NT2/D1 (cell line): ENCODE measurements at regions not wholly inside any gene's neighbourhood (a gene's known extent, or its start where the extent isn't known, plus 50 kb on each side); places are given as distances from the start of the nearest gene placed in this dataset.

Experiments
- DNase-seq: peaks from one replicate; pipeline ENCODE4 v3.0.0-alpha.2; 2011; ENCODE audit warnings: low read depth, low spot score
- H3K27me3 ChIP-seq: 2 replicates; pipeline ENCODE4 v1.6.0; 2011; ENCODE audit warnings: mild to moderate bottlenecking; ENCODE audit not compliant: insufficient read length, insufficient read depth
- H3K36me3 ChIP-seq: 2 replicates; pipeline ENCODE4 v1.6.1; 2011; ENCODE audit warnings: mild to moderate bottlenecking, low read length, mixed read lengths; ENCODE audit not compliant: insufficient read depth, insufficient read length
- H3K4me1 ChIP-seq: 2 replicates; pipeline ENCODE4 v1.5.1; 2011; ENCODE audit not compliant: insufficient read depth, insufficient read length
- H3K4me3 ChIP-seq: 2 replicates; pipeline ENCODE4 v1.5.1; 2011; ENCODE audit warnings: low read depth; ENCODE audit not compliant: insufficient read length
- H3K9ac ChIP-seq: 2 replicates; pipeline ENCODE4 v1.6.0; 2011; ENCODE audit warnings: low read depth; ENCODE audit not compliant: insufficient read length
- H3K9me3 ChIP-seq: 2 replicates; pipeline ENCODE4 v1.5.1; 2011; ENCODE audit warnings: mild to moderate bottlenecking, low read length; ENCODE audit not compliant: insufficient read depth
- SUZ12 ChIP-seq: IDR thresholded peaks from 2 replicates; pipeline ENCODE4 v1.6.1; 2011; ENCODE audit not compliant: insufficient read length, insufficient read depth; ENCODE audit errors: extremely low read depth
- YY1 ChIP-seq: IDR thresholded peaks from 2 replicates; pipeline ENCODE4 v1.6.1; 2011; ENCODE audit not compliant: insufficient read length, insufficient read depth
- ZNF274 ChIP-seq: IDR thresholded peaks from 2 replicates; pipeline ENCODE4 v1.6.1; 2011; ENCODE audit warnings: mild to moderate bottlenecking, low read depth, low read length

- Histone ChIP-seq H3K36me3 (no peaks in the 10 kb centered on the region), H3K4me3 (no peak overlapping the region), H3K27me3 (no peaks in the 10 kb centered on the region), H3K4me1 (no peaks in the 10 kb centered on the region), H3K9ac (no peak overlapping the region), H3K9me3 (no peaks in the 10 kb centered on the region)
- no peak for DNase-seq
- no peak for TF ChIP-seq YY1
- TF ChIP-seq ZNF274 = no peak
- no peak for TF ChIP-seq SUZ12
Measured at GRCh38 chr5:142434322-142434612, 109.4 kb upstream of the SPRY4 start.

GRCh38 chr5:142433526-142434321 is 108.9 kb upstream of the SPRY4 start:
- Histone ChIP-seq H3K9ac (no peak overlapping the region), H3K4me3 (no peak overlapping the region), H3K4me1 (peaks cover 1% of the 10 kb centered on the region), H3K36me3 (no peaks in the 10 kb centered on the region), H3K27me3 (no peaks in the 10 kb centered on the region), H3K9me3 (no peaks in the 10 kb centered on the region)
- TF ChIP-seq YY1 (no peak), ZNF274 (no peak), SUZ12 (no peak)
- no peak for DNase-seq

- Histone ChIP-seq H3K9me3 (no peaks in the 10 kb centered on the region), H3K36me3 (no peaks in the 10 kb centered on the region), H3K4me1 (peaks cover 1% of the 10 kb centered on the region), H3K4me3 (no peak overlapping the region), H3K9ac (no peak overlapping the region), H3K27me3 (no peaks in the 10 kb centered on the region)
- TF ChIP-seq SUZ12 (no peak), ZNF274 (no peak), YY1 (no peak)
- no peak for DNase-seq
Measured at GRCh38 chr5:142432961-142433360, 108.1 kb upstream of the SPRY4 start.

GRCh38 chr5:142432369-142432863 is 107.6 kb upstream of the SPRY4 start:
- H3K36me3 ChIP-seq = no peaks in the 10 kb centered on the region
- no peak overlapping the region for H3K4me3 ChIP-seq
- peaks cover 1% of the 10 kb centered on the region for H3K4me1 ChIP-seq
- TF ChIP-seq SUZ12 (no peak), ZNF274 (no peak), YY1 (no peak)
- no peaks in the 10 kb centered on the region for H3K9me3 ChIP-seq
- H3K9ac ChIP-seq = no peak overlapping the region
- DNase-seq = no peak
- H3K27me3 ChIP-seq = no peaks in the 10 kb centered on the region

GRCh38 chr5:142428773-142429473 is 104.1 kb upstream of the SPRY4 start:
- Histone ChIP-seq H3K36me3 (no peaks in the 10 kb centered on the region), H3K9me3 (no peaks in the 10 kb centered on the region), H3K4me1 (peaks cover 1% of the 10 kb centered on the region), H3K9ac (no peak overlapping the region), H3K4me3 (no peak overlapping the region), H3K27me3 (no peaks in the 10 kb centered on the region)
- no peak for DNase-seq
- TF ChIP-seq SUZ12 = no peak
- no peak for TF ChIP-seq YY1
- TF ChIP-seq ZNF274 = no peak

- Histone ChIP-seq H3K36me3 (no peaks in the 10 kb centered on the region), H3K9me3 (no peaks in the 10 kb centered on the region), H3K27me3 (no peaks in the 10 kb centered on the region), H3K4me3 (no peak overlapping the region), H3K4me1 (peaks cover 1% of the 10 kb centered on the region), H3K9ac (no peak overlapping the region)
- no peak for TF ChIP-seq YY1
- no peak for TF ChIP-seq ZNF274
- no peak for TF ChIP-seq SUZ12
- DNase-seq = no peak
Measured at GRCh38 chr5:142428036-142428772, 103.4 kb upstream of the SPRY4 start.

- no peak overlapping the region for H3K9ac ChIP-seq
- H3K9me3 ChIP-seq = no peaks in the 10 kb centered on the region
- no peak for TF ChIP-seq ZNF274
- TF ChIP-seq SUZ12 = no peak
- no peak for TF ChIP-seq YY1
- H3K27me3 ChIP-seq = no peaks in the 10 kb centered on the region
- no peak for DNase-seq
- peaks cover 1% of the 10 kb centered on the region for H3K4me1 ChIP-seq
- H3K36me3 ChIP-seq = no peaks in the 10 kb centered on the region
- H3K4me3 ChIP-seq = no peak overlapping the region
Measured at GRCh38 chr5:142427529-142427928, 102.7 kb upstream of the SPRY4 start.
